ENCODE measurements at regions not wholly inside any gene's neighbourhood (a gene's known extent, or its start where the extent isn't known, plus 50 kb on each side); places are given as distances from the start of the nearest gene placed in this dataset.

DNA sequence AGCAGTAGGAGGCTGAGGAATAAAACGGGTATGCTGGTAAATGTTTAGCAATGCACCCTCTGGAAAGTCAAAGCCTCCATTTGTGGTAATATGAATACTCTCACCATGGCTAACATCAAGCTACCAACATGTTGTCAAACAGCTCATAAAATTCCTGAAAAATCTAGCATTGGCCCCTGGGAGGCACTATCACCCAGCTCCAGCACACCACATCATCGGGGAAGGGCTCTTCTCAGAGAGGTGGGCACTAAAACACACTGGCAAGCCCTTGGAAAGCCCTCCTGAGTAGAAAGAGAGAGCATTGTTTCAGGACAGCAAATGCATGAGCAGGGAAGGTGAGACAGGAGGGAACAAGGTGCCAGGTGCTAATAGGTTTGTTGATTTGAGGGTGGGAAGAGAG is 53.9 kb upstream of the FLT1 start:
- TF ChIP-seq, protein P1, sequence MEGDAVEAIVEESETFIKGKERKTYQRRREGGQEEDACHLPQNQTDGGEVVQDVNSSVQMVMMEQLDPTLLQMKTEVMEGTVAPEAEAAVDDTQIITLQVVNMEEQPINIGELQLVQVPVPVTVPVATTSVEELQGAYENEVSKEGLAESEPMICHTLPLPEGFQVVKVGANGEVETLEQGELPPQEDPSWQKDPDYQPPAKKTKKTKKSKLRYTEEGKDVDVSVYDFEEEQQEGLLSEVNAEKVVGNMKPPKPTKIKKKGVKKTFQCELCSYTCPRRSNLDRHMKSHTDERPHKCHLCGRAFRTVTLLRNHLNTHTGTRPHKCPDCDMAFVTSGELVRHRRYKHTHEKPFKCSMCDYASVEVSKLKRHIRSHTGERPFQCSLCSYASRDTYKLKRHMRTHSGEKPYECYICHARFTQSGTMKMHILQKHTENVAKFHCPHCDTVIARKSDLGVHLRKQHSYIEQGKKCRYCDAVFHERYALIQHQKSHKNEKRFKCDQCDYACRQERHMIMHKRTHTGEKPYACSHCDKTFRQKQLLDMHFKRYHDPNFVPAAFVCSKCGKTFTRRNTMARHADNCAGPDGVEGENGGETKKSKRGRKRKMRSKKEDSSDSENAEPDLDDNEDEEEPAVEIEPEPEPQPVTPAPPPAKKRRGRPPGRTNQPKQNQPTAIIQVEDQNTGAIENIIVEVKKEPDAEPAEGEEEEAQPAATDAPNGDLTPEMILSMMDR (IDR thresholded peaks at IDR 0.05): no peak
- no peak for TF ChIP-seq POLR2A (IDR thresholded peaks at IDR 0.05)
